Heart left ventricle (tissue), 13 donors: ENCODE measurements at regions not wholly inside any gene's neighbourhood (a gene's known extent, or its start where the extent isn't known, plus 50 kb on each side); places are given as distances from the start of the nearest gene placed in this dataset.

Experiments used
- CTCF ChIP-seq, 12 donors: fragments of 200-600 bp; sonication (generic) in 4 of 12; IDR thresholded peaks; one replicate each; pipeline versions ENCODE4 v1.5.0 to v1.8.0; 2018 to 2022; ENCODE audit warnings: antibody characterized with exemption in 12 of 12, mild to moderate bottlenecking in 5 of 12
- POLR2A ChIP-seq, 2 donors: fragments of 450-650 bp; IDR thresholded peaks; one replicate each; pipeline ENCODE4 v1.6.1; 2017; ENCODE audit warnings: antibody characterized with exemption in 2 of 2, mild to moderate bottlenecking in 2 of 2, moderate library complexity in 2 of 2
- donor health status: ischemic (EF 13 %, LVEDD 7.1; RV severe dilation, severe dysfunction).
- donor health status: DM: no; HTN: yes; CAD: no.
- donor health status: DM: no; HTN: no; CAD: no.
- donor health status: ischemic (EF 25% LVEDD 6.9; RV normal size, moderate dysfunction).
- donor health status: ischemic (EF 25% LVEDD 5.7; RV mildly dilated, moderate dysfunction).
- donor health status: ischemic (EF 35%, LVEDD 5.7; RV mildly dilated, moderate dysfunction).
- donor health status: nonischemic (EF 11% LVEDD 7.7; RV severe dilation, severe dysfunction).
- donor health status: DM: yes; HTN: yes; CAD: no.
- donor health status: PGD.
- donor health status: ischemic (EF 29% LVEDD 5.4; RV normal size, mild dysfunction).
- donor health status: nonischemic (EF 23%, LVEDD 6.1; RV moderate dilation, normal function).

- no peak for TF ChIP-seq CTCF (IDR thresholded peaks at IDR 0.05)
- no peak for TF ChIP-seq POLR2A (IDR thresholded peaks at IDR 0.05)
These were observed 399.4 kb downstream of the SOCS6 start for GRCh38 chr18:70688286-70688685.
